ENCODE measurements at regions not wholly inside any gene's neighbourhood (a gene's known extent, or its start where the extent isn't known, plus 50 kb on each side); places are given as distances from the start of the nearest gene placed in this dataset.

DNA sequence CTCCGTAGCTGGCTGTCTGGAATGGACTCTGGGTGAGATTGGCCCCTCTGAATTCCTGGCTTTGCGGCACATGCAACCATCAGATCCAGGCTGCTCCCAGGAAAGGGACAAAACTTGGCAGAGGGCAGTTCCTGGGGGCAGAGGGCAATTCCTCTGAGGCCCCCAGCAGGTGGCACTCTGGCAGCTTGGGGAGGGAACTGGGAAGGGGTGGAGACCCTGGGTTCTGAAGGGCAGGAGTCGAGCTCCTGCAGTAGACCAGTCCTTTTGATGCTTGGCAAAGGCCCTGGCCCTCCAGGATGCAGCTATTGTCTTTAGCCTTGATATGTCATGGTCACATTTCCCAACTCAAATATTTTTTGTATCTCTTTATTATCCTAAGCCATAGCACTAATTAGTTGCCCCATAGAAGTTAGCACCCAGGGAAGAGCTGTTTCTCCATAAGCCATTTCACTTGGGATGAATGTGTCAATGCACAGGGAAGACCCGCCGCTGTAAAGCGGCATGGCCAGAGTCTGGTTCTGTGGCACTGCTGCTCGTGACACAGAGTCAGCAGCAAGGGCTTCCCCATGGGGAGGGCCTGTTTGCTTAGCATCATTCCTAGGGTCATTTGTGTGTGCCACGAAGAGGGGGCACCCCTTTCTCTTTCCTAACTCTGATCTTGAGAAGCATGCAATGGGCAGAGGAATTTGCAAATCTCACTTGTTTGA, 51.2 kb upstream of the CDK20 start:
- no peak for FAIRE-seq
- Histone ChIP-seq H3K9ac (ENCODE audit: low read length in 3 of 3) (no peak overlapping the region), H3K27me3 (ENCODE audit: control insufficient read depth, insufficient read depth, low read length) (no peaks in the 10 kb centered on the region), H3K9me3 (ENCODE audit: control insufficient read depth in 2 of 3, insufficient read depth in 1 of 3, low read length in 3 of 3) (no peaks in the 10 kb centered on the region), H3K36me3 (ENCODE audit: control insufficient read depth in 2 of 3, insufficient read depth in 3 of 3, low read length in 3 of 3) (no peaks in the 10 kb centered on the region), H3K27ac (ENCODE audit: low read depth in 2 of 2, low read length in 2 of 2) (no peak overlapping the region), H3K4me3 (ENCODE audit: low read length in 3 of 3) (no peak overlapping the region), H3K4me1 (ENCODE audit: control insufficient read depth in 2 of 3, insufficient read depth in 2 of 3, low read depth in 1 of 3, low read length in 3 of 3) (no peaks in the 10 kb centered on the region)
- DNase-seq = no peak
- TF ChIP-seq, protein P1, sequence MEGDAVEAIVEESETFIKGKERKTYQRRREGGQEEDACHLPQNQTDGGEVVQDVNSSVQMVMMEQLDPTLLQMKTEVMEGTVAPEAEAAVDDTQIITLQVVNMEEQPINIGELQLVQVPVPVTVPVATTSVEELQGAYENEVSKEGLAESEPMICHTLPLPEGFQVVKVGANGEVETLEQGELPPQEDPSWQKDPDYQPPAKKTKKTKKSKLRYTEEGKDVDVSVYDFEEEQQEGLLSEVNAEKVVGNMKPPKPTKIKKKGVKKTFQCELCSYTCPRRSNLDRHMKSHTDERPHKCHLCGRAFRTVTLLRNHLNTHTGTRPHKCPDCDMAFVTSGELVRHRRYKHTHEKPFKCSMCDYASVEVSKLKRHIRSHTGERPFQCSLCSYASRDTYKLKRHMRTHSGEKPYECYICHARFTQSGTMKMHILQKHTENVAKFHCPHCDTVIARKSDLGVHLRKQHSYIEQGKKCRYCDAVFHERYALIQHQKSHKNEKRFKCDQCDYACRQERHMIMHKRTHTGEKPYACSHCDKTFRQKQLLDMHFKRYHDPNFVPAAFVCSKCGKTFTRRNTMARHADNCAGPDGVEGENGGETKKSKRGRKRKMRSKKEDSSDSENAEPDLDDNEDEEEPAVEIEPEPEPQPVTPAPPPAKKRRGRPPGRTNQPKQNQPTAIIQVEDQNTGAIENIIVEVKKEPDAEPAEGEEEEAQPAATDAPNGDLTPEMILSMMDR (IDR thresholded peaks at IDR 0.05; ENCODE audit: borderline replicate concordance, extremely low read depth, insufficient read depth) = no peak
- intact Hi-C loops (cut with DNase I) = no loop called here

- H3K4me3 ChIP-seq (ENCODE audit: low read length in 3 of 3) = no peak overlapping the region
- no peaks in the 10 kb centered on the region for H3K36me3 ChIP-seq (ENCODE audit: control insufficient read depth in 2 of 3, insufficient read depth in 3 of 3, low read length in 3 of 3)
- DNase-seq = no peak
- no peak for FAIRE-seq
- no peaks in the 10 kb centered on the region for H3K9me3 ChIP-seq (ENCODE audit: control insufficient read depth in 2 of 3, insufficient read depth in 1 of 3, low read length in 3 of 3)
- H3K4me1 ChIP-seq (ENCODE audit: control insufficient read depth in 2 of 3, insufficient read depth in 2 of 3, low read depth in 1 of 3, low read length in 3 of 3) = no peaks in the 10 kb centered on the region
- H3K27me3 ChIP-seq (ENCODE audit: control insufficient read depth, insufficient read depth, low read length) = no peaks in the 10 kb centered on the region
- no peak overlapping the region for H3K9ac ChIP-seq (ENCODE audit: low read length in 3 of 3)
- TF ChIP-seq, protein P1 (IDR thresholded peaks at IDR 0.05; ENCODE audit: borderline replicate concordance, extremely low read depth, insufficient read depth) = no peak
- intact Hi-C loops (cut with DNase I) = no loop called here
- no peak overlapping the region for H3K27ac ChIP-seq (ENCODE audit: low read depth in 2 of 2, low read length in 2 of 2)
Measured at GRCh38 chr9:88024896-88025295, 50.6 kb upstream of the CDK20 start.

All from kidney (tissue), 13 donors.